UCSD-AML1 (cell line): ENCODE measurements at regions not wholly inside any gene's neighbourhood (a gene's known extent, or its start where the extent isn't known, plus 50 kb on each side); places are given as distances from the start of the nearest gene placed in this dataset.
A peak's percentile ranks its signal among the peaks of the same experiment; 100 is the strongest.
"Not testable (repeated sequence)": the region's sequence is repeated elsewhere in the genome, so short reads cannot be mapped to it uniquely, and the experiment has no call there.

Experiments
- DNase-seq: peaks from one replicate; lab custom pipeline; 2025; ENCODE audit not compliant: unreplicated experiment; lab: John Stamatoyannopoulos, UW

GRCh38 chr14:105982664-105983063 is 456.3 kb downstream of the TMEM121 start:
- DNase-seq: no peak

GRCh38 chr14:105986894-105987284 is 460.5 kb downstream of the TMEM121 start:
- DNase-seq: no peak

- no peak for DNase-seq
These were observed 461.2 kb downstream of the TMEM121 start for GRCh38 chr14:105987563-105987962.

- no peak for DNase-seq
These were observed 463.4 kb downstream of the TMEM121 start for GRCh38 chr14:105989566-105990302.

- DNase-seq: not testable (repeated sequence)
These were observed 465.3 kb downstream of the TMEM121 start for GRCh38 chr14:105991677-105992076.

GRCh38 chr14:105993814-105994213 is 467.4 kb downstream of the TMEM121 start:
- no peak for DNase-seq

GRCh38 chr14:105995011-105995710 is 468.8 kb downstream of the TMEM121 start:
- DNase-seq: not testable (repeated sequence)

- not testable (repeated sequence) for DNase-seq
These were observed 472.2 kb downstream of the TMEM121 start for GRCh38 chr14:105998597-105998996.

GRCh38 chr14:105999361-106000028 is 473.1 kb downstream of the TMEM121 start:
- DNase-seq: peak; percentile 93

- not testable (repeated sequence) for DNase-seq
These were observed 473.7 kb downstream of the TMEM121 start for GRCh38 chr14:106000029-106000511.

GRCh38 chr14:106001277-106001676 is 474.9 kb downstream of the TMEM121 start:
- DNase-seq: not testable (repeated sequence)

- no peak for DNase-seq
These were observed 477.0 kb downstream of the TMEM121 start for GRCh38 chr14:106003351-106003750.

- peak; percentile 54 for DNase-seq
These were observed 478.8 kb downstream of the TMEM121 start for GRCh38 chr14:106004937-106005795.

- DNase-seq: peak; percentile 44
These were observed 479.7 kb downstream of the TMEM121 start for GRCh38 chr14:106006043-106006442.

- not testable (repeated sequence) for DNase-seq
These were observed 480.3 kb downstream of the TMEM121 start for GRCh38 chr14:106006716-106007115.

- no peak for DNase-seq
These were observed 484.4 kb downstream of the TMEM121 start for GRCh38 chr14:106010783-106011182.

- peak; percentile 67 for DNase-seq
These were observed 485.4 kb downstream of the TMEM121 start for GRCh38 chr14:106011631-106012360.

GRCh38 chr14:106012361-106012725 is 486.0 kb downstream of the TMEM121 start:
- not testable (repeated sequence) for DNase-seq

- DNase-seq: no peak
These were observed 487.5 kb downstream of the TMEM121 start for GRCh38 chr14:106013879-106014376.

- DNase-seq: not testable (repeated sequence)
These were observed 491.6 kb downstream of the TMEM121 start for GRCh38 chr14:106017952-106018351.
